ENCODE measurements at regions not wholly inside any gene's neighbourhood (a gene's known extent, or its start where the extent isn't known, plus 50 kb on each side); places are given as distances from the start of the nearest gene placed in this dataset.

DNA sequence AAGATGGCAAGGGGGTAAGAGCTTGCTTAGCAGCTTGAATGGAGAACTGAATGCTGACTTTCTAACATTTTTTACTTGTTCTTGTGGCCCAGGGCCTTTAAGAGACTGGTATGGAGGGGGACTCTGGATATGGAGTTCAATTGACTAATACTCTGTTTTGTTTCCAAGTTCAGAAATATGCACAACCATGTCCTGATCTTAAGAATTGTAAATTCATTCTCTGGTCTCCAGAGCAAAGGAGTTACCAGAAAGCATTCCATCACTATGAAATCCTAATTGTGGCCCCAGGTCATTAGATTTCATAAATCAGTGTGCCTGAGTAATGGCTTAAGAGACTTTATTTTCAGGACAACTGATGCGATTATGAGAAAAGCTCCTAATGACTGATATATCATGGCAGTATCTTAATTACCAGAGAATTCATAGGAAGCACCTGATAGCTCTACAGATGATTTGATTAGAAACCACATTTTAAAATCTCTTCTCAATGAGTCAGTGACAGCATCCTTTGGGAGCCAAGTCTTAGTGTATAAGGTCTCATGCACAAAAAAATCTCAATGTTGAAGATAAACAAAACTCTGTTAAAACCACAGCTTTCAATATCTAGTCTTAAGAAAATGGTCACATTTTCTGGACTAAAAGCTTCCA lies 613.6 kb upstream of the KLF4 start:
- no peak for DNase-seq
- ATAC-seq (replicated peaks), result no peak
- peaks cover 0 to 5% of the 10 kb centered on the region in 2 donors for H3K4me1 Mint-ChIP-seq

DNA sequence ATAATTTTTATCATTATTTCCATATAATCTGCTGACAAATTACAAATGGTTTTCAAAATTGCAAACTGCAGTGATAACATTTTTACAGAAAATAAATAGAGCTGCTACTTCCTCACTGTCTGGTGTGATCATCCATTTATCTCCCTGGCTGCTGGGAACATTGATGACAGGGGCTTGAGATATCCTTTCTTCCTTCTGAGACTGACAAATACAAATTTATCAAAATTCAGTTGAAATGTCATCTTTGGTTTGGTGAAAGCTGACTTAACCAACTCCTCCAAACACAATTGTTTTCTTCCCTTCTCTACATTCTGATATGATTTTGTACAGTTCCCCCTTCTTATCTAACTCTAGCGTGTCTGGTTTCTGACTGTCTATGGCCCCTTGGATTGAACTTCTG lies 611.8 kb upstream of the KLF4 start:
- H3K4me1 Mint-ChIP-seq, result peaks cover 0 to 5% of the 10 kb centered on the region in 2 donors
- ATAC-seq (replicated peaks) (no peak), DNase-seq (no peak)
- H3K4me3 Mint-ChIP-seq, result no peak overlapping the region
- H3K27me3 Mint-ChIP-seq, result peaks cover 9 to 13% of the 10 kb centered on the region in 2 donors
- H3K9me3 Mint-ChIP-seq, result no peaks in the 10 kb centered on the region
- H3K27ac Mint-ChIP-seq, result no peak overlapping the region
- H3K36me3 Mint-ChIP-seq, result peaks cover 0 to 2% of the 10 kb centered on the region in 2 donors

More for the DNA sequence above, 613.6 kb upstream of the KLF4 start:
- H3K4me3 Mint-ChIP-seq, result no peak overlapping the region
- H3K27ac Mint-ChIP-seq, result no peak overlapping the region
- peaks cover 0 to 2% of the 10 kb centered on the region in 2 donors for H3K36me3 Mint-ChIP-seq
- H3K27me3 Mint-ChIP-seq, result peaks cover 9 to 13% of the 10 kb centered on the region in 2 donors
- H3K9me3 Mint-ChIP-seq, result no peaks in the 10 kb centered on the region

DNA sequence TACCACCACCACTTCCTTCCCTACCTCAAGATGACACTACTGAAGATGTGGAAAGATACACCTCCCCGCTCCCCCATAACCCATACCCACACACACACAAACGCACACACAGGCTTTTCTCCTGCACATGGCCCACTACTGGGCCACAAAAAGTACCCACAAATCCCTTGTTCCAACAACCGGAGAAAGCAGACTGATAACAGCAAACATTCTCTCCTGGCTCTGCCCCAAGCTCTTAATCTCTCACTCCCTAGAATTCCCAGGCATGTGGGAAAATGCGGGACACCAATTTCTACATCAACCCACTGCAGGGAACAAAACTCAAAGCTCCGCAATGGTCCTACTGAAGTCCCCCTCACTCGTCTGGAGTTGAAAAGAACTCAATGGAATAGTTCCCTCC lies 611.0 kb upstream of the KLF4 start:
- H3K27me3 Mint-ChIP-seq, result peaks cover 9 to 13% of the 10 kb centered on the region in 2 donors
- peaks cover 0 to 2% of the 10 kb centered on the region in 2 donors for H3K36me3 Mint-ChIP-seq
- H3K27ac Mint-ChIP-seq, result no peak overlapping the region
- peaks cover 0 to 5% of the 10 kb centered on the region in 2 donors for H3K4me1 Mint-ChIP-seq
- H3K9me3 Mint-ChIP-seq, result no peaks in the 10 kb centered on the region
- DNase-seq, result no peak
- no peak for ATAC-seq (replicated peaks)
- no peak overlapping the region for H3K4me3 Mint-ChIP-seq

DNA sequence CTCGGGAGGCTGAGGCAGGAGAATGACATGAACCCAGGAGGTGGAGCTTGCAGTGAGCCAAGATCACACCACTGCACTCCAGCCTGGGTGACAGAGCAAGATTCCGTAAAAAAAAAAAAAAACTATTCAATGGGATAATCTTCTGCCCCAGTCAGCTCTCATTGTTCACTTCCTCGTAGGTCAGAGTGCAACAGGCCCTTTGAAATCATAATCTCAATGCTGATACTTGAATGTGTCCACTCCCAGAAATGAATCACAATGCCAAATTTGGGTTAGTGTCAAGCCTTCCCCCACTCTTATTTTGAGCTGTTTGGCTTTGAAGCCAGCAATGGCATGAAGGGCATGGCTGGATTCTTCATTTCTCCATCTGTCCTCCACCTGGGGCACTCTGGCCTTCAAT lies 610.3 kb upstream of the KLF4 start:
- peaks cover 9 to 18% of the 10 kb centered on the region in 2 donors for H3K27me3 Mint-ChIP-seq
- no peak overlapping the region for H3K4me3 Mint-ChIP-seq
- peaks cover 0 to 2% of the 10 kb centered on the region in 2 donors for H3K36me3 Mint-ChIP-seq
- DNase-seq, result no peak
- H3K4me1 Mint-ChIP-seq, result peaks cover 0 to under 1% of the 10 kb centered on the region in 2 donors
- no peak for ATAC-seq (replicated peaks)
- no peak overlapping the region for H3K27ac Mint-ChIP-seq
- H3K9me3 Mint-ChIP-seq, result no peaks in the 10 kb centered on the region

DNA sequence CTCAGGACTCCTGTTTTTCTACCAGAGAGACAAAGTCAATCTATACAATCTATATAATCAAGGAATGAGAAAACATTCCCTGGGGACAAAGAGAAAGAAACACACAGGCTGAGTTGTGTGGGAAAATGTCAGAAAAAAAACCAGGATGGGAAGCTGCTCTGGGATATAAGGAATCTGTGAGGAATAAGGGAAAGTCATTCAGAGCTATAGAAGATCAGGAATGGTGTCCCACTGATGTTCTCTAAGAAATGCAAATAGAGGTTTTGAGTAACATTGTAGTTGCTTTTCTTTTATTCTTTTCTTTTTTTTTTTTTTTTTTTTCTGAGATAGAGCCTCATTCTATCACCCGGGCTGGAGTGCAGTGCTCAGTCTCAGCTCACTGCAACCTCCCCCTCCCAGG lies 605.9 kb upstream of the KLF4 start:
- Mint-ChIP-seq H3K27ac (no peak overlapping the region), H3K4me3 (no peak overlapping the region), H3K27me3 (peaks cover 4 to 7% of the 10 kb centered on the region in 2 donors), H3K36me3 (no peaks in the 10 kb centered on the region), H3K9me3 (peaks cover 0 to 3% of the 10 kb centered on the region in 2 donors), H3K4me1 (no peaks in the 10 kb centered on the region)
- DNase-seq (no peak), ATAC-seq (replicated peaks) (no peak)

DNA sequence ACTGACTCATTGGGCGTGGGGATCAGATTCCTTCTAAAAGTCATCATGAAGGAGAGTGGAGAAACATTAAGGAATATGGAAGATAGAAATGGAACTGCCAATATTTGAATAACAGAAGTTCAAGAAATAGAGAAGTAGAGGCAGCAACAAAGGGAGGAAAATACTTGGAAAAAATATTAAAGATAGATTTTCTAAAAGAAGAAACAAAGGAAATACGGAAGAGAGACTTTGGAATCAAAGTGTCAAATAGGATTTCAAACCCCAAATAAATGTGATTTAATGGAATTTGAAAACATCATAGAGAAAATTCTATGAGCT lies 605.1 kb upstream of the KLF4 start:
- H3K9me3 Mint-ChIP-seq, result peaks cover 0 to 3% of the 10 kb centered on the region in 2 donors
- H3K27ac Mint-ChIP-seq, result no peak overlapping the region
- no peaks in the 10 kb centered on the region for H3K36me3 Mint-ChIP-seq
- H3K4me3 Mint-ChIP-seq, result no peak overlapping the region
- ATAC-seq (replicated peaks), result no peak
- no peaks in the 10 kb centered on the region for H3K4me1 Mint-ChIP-seq
- peaks cover 4 to 5% of the 10 kb centered on the region in 2 donors for H3K27me3 Mint-ChIP-seq
- no peak for DNase-seq

DNA sequence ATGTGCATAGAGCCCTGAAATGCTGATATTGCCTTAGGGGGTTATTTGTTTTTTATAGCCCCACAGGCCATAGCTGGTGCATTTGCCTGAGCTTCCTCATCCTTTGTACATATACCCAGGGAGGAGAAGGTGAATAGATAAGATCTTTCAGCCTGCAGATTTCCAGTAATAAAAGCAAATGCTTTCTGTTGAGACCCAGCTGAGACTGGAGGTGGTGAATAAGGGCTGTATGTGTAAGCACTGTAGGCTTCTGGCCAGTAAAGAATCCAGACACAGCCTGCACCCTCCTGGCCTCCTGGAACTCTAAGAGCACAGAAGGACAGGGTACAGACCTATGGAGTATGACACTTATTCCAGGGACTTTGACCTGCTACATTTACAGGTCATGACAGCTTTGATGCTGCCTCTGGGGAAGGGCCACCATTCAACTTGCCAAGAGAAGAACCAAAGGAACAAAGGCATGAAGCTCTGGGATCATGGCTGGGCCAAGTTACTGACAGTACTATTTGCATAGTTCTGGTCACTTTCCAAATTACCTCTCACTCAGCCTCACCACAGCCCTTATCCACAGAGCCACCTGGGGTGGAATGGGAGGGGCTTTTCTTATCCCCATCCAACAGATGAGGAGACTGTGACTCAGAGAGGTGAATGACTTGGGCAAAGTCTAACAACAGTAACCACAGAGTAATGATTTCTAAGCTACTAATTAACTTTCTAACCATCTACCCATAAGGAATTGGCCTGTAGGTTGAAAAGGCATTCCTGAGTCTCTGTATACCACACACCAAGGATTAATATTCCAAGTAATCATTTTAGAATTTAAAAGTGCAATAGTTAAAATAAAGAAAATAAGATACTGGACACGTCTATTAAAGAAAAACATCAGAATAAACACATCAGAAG lies 604.5 kb upstream of the KLF4 start:
- ATAC-seq (replicated peaks) (no peak), DNase-seq (no peak)
- H3K4me1 Mint-ChIP-seq, result no peaks in the 10 kb centered on the region
- no peak overlapping the region for H3K27ac Mint-ChIP-seq
- H3K36me3 Mint-ChIP-seq, result no peaks in the 10 kb centered on the region
- H3K4me3 Mint-ChIP-seq, result no peak overlapping the region
- peaks cover 0 to 3% of the 10 kb centered on the region in 2 donors for H3K9me3 Mint-ChIP-seq
- peaks cover 4 to 7% of the 10 kb centered on the region in 2 donors for H3K27me3 Mint-ChIP-seq

DNA sequence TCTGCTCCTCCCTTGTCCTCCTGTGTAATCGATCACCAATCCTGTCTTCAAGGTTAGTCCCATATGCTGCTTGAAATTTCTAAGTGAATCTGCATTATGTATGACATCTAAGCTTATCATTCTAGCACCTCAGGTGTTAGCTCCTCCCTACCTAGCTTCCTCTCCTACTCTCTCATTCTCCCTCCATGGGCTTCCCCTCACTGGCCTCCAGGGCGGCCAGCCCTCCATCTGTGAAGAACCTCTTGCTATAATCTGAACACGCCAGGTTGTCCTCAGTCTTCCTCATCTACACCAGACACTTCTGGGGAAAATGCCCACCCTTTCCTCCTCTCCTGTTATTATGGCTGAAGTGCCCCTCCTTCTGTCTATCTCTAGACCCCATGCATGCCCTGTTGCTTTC lies 599.3 kb upstream of the KLF4 start:
- no peak for ATAC-seq (replicated peaks)
- no peaks in the 10 kb centered on the region for H3K4me1 Mint-ChIP-seq
- DNase-seq, result no peak
- H3K9me3 Mint-ChIP-seq, result peaks cover 0 to 6% of the 10 kb centered on the region in 2 donors
- no peak overlapping the region for H3K27ac Mint-ChIP-seq
- peaks cover 0 to 2% of the 10 kb centered on the region in 2 donors for H3K36me3 Mint-ChIP-seq
- no peak overlapping the region for H3K4me3 Mint-ChIP-seq
- peaks cover 8 to 13% of the 10 kb centered on the region in 2 donors for H3K27me3 Mint-ChIP-seq

DNA sequence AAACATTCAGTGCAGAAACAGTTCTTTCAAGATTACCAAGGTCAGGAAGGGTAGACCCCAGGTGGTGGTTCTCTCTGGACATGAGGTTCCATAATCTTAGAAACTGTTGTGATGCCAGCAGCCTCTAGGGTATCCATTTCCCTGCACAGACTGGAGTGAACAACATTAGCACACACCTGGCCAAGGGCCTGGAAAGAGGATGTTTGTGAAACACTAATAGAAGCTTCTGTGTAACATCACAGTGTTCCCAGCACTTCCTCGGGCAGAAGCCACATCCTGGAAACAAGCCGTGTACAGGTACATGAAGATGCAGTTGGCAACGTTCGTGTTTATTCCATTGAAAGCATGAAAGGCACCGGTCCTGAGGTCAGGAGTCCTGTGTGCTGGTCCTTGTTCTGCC lies 598.2 kb upstream of the KLF4 start:
- no peak for DNase-seq
- no peak for ATAC-seq (replicated peaks)
- Mint-ChIP-seq H3K4me1 (no peaks in the 10 kb centered on the region), H3K9me3 (peaks cover 0 to 7% of the 10 kb centered on the region in 2 donors), H3K27me3 (peaks cover 15% of the 10 kb centered on the region in 2 donors), H3K36me3 (peaks cover 0 to 2% of the 10 kb centered on the region in 2 donors), H3K27ac (no peak overlapping the region), H3K4me3 (no peak overlapping the region)

DNA sequence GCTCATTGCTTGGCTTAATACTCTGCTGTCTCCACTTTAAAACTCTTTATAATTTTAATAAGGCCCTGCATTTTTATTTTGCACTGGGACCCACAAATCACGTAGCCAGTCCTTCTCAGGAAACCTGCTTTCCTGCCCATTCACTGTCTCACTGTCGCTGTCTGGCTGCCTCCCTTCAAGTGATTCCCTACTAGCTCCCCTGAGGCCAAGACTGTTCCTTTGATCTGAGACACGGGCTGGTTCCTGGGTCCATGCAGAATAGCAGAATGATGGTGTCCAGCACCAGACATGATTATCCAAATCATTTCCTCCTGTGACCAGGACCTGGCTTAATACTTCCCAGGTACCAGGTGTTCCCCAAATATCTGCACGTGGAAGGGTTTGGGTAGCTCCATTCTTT lies 597.1 kb upstream of the KLF4 start:
- H3K4me1 Mint-ChIP-seq, result no peaks in the 10 kb centered on the region
- ATAC-seq (replicated peaks) (no peak), DNase-seq (no peak)
- H3K36me3 Mint-ChIP-seq, result peaks cover 0 to 2% of the 10 kb centered on the region in 2 donors
- no peak overlapping the region for H3K4me3 Mint-ChIP-seq
- peaks cover 0 to 5% of the 10 kb centered on the region in 2 donors for H3K9me3 Mint-ChIP-seq
- no peak overlapping the region for H3K27ac Mint-ChIP-seq
- peaks cover 15% of the 10 kb centered on the region in 2 donors for H3K27me3 Mint-ChIP-seq

DNA sequence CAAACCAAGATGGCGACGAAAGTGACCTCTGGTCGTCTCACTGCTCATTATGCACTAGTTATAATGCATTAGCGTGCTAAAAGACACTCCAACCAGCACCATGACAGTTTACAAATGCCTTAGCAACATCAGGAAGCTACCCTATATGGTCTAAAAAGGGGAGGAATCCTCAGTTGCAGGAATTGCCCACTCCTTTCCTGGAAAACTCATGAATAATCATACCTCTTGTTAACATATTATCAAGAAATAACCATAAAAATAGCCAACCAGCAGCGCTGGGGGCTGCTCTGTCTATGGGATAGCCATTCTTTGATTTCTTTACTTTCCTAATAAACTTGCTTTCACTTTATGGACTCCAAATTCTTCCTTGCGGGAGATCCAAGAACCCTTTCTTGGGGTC lies 595.7 kb upstream of the KLF4 start:
- peaks cover 0 to 2% of the 10 kb centered on the region in 2 donors for H3K36me3 Mint-ChIP-seq
- H3K4me1 Mint-ChIP-seq, result no peaks in the 10 kb centered on the region
- no peak overlapping the region for H3K27ac Mint-ChIP-seq
- DNase-seq (no peak), ATAC-seq (replicated peaks) (no peak)
- H3K9me3 Mint-ChIP-seq, result peaks cover 0 to 4% of the 10 kb centered on the region in 2 donors
- no peak overlapping the region for H3K4me3 Mint-ChIP-seq
- H3K27me3 Mint-ChIP-seq, result peaks cover 15% of the 10 kb centered on the region in 2 donors

DNA sequence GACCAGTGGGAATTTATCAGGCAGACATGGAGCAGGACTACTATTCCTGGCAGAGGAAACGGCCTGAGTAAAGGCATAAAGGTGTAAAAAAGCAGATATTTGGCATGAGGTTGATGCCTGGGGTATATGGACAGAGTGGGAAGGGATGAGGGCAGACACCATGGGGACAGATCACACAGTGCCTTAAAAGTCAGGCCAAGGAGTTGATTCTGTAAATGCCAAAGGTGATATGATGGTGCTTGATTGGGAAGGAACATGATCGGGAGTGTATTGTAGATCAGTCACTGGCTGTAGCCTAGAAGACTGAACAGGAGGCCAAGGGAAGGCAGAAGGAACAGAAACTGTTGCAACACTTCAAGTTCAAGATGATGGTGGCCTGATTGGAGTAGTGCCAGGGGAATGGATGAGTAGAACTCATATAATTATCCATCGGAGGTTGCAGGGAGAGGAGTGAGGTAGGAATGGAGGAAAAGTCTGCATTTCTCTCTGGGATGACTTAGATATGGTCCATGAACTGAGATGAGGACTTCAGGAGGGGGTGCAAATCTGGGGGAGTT lies 594.3 kb upstream of the KLF4 start:
- ATAC-seq (replicated peaks), result no peak
- Mint-ChIP-seq H3K9me3 (peaks cover 0 to 4% of the 10 kb centered on the region in 2 donors), H3K4me1 (peaks cover 0 to 2% of the 10 kb centered on the region in 2 donors), H3K27me3 (peaks cover 11 to 20% of the 10 kb centered on the region in 2 donors), H3K4me3 (no peak overlapping the region), H3K36me3 (peaks cover 0 to 2% of the 10 kb centered on the region in 2 donors), H3K27ac (no peak overlapping the region)
- DNase-seq, result no peak

DNA sequence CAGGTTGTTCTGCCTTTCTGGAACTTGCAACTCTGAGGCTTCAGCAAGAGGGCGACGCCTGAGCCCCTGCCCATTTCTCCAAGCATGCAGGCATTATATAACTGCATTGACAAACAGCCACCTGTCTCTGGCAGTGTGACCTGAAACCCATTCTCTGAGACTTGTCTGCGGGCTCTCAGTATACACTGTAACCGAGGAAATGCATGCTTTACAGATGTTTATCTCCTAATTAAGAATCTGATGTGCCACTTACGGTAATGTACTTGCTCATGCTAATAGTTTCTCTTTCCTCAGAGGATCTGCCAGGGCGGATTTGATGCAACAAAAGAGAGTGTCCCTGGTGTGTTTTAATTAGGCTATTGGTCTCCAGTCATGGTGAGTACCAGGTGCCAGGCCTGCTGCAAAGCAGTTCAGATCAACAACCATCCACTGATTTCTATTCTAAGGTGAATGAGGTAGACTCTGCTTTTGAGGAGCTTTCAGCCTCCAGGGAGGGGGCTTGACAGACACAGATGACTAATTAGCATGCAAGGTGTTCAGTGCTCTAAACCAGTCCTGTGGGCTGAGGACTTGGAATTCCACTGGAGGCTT lies 593.7 kb upstream of the KLF4 start:
- Mint-ChIP-seq H3K4me1 (peaks cover 0 to 4% of the 10 kb centered on the region in 2 donors), H3K4me3 (no peak overlapping the region), H3K27ac (no peak overlapping the region), H3K36me3 (peaks cover 0 to 2% of the 10 kb centered on the region in 2 donors), H3K27me3 (peaks cover 11 to 21% of the 10 kb centered on the region in 2 donors), H3K9me3 (peaks cover 0 to 4% of the 10 kb centered on the region in 2 donors)
- ATAC-seq (replicated peaks) (no peak), DNase-seq (no peak)

DNA sequence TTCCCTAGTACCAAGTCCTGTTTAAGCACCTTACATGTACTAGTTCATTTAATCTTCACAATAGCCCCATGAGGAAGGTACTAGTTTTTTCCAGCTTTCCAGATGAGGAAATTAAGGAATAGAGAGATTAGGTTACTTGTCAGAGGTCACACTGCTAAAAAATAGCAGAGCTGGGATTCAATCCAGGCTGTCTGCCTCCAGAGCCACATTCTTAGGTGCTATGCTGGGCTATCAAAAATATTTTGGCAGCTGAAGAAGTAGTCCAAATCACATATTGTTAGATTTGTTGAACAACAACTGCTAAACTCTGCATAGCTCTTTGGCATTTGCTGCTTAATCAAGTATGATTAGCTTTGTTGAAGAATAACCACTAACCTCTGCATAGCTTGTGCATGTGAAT lies 591.5 kb upstream of the KLF4 start:
- Mint-ChIP-seq H3K27ac (no peak overlapping the region), H3K4me1 (peaks cover 0 to 4% of the 10 kb centered on the region in 2 donors), H3K36me3 (no peaks in the 10 kb centered on the region), H3K9me3 (peaks cover 0 to 4% of the 10 kb centered on the region in 2 donors), H3K27me3 (peaks cover 8 to 16% of the 10 kb centered on the region in 2 donors), H3K4me3 (no peak overlapping the region)
- ATAC-seq (replicated peaks) (no peak), DNase-seq (no peak)

Data from stimulated activated naive B cell treated with anti-CD40 and anti-IgM and Interleukin-4, amounts not matched to agents 10 μg/mL and 1 μg/mL and 100 μg/mL, for 72 hours (primary cell).